HepG2 (cell line): ENCODE measurements at regions not wholly inside any gene's neighbourhood (a gene's known extent, or its start where the extent isn't known, plus 50 kb on each side); places are given as distances from the start of the nearest gene placed in this dataset.

Source experiments
- ATAC-seq: fragments of 200-7000 bp; cut with Tn5 transposase; 3 replicates; pipeline ENCODE4 v1.9.1; 2020; ENCODE audit warnings: mild to moderate bottlenecking, moderate library complexity
- BruUV-seq: library from RNA; stranded (reverse); fragments of 400-500 nt; replicated peaks from 2 replicates; lab custom pipeline; 2021; lab: Mats Ljungman, UMichigan
- CTCF ChIA-PET: fragments of 300-600 bp; formaldehyde crosslinking; extraction: SDS; loops from one replicate; lab custom pipeline; 2021; ENCODE audit warnings: low total read pairs, inconsistent platforms, low intra/inter-chr PET ratio; lab: Yijun Ruan, JAX
- POLR2A ChIA-PET: fragments of 350-600 bp; sonication (Branson Sonifier 250); formaldehyde crosslinking; loops from one replicate; lab custom pipeline; 2020; ENCODE audit warnings: antibody characterized with exemption, inconsistent platforms; lab: Yijun Ruan, JAX
- DNase-seq: peaks from one replicate; pipeline ENCODE4 v3.0.0-alpha.2; 2015; ENCODE audit warnings: low spot score
- FAIRE-seq: peaks from 3 replicates; lab custom pipeline; 2011; peaks lifted over from hg19 to GRCh38; lab: Jason Lieb, UNC
- H2AFZ ChIP-seq: one replicate; pipeline ENCODE4 v1.6.1; 2011; ENCODE audit warnings: low read length, inconsistent platforms
- H3K27ac ChIP-seq: fragments of 300-600 bp; 3 replicates; pipeline ENCODE4 v1.8.0; 2011; ENCODE audit warnings: mixed run types, mild to moderate bottlenecking, mixed read lengths, low read length, inconsistent platforms; ENCODE audit not compliant: insufficient read depth; ENCODE audit errors: extremely low read length
- H3K27me3 ChIP-seq, 2 experiments: fragments of 200-600 bp in 1 of 2; 2 replicates in 1 of 2; 3 replicates in 1 of 2; pipeline versions ENCODE4 v1.6.0 to v1.8.0; 2011; ENCODE audit warnings: low read length in 2 of 2, mild to moderate bottlenecking in 2 of 2, moderate library complexity in 2 of 2, inconsistent platforms in 1 of 2; ENCODE audit not compliant: insufficient read depth in 2 of 2, control insufficient read depth in 1 of 2
- H3K36me3 ChIP-seq, 2 experiments: fragments of 200-600 bp in 1 of 2; replicated peaks in 1 of 2; 2 replicates in 1 of 2; 3 replicates in 1 of 2; pipeline versions ENCODE4 v1.5.1 to v1.8.0; 2011; ENCODE audit warnings: low read length in 2 of 2, inconsistent platforms in 1 of 2; ENCODE audit not compliant: insufficient read depth in 2 of 2, control insufficient read depth in 1 of 2
- H3K4me1 ChIP-seq: 2 replicates; pipeline ENCODE4 v1.5.1; 2012; ENCODE audit warnings: low read length, inconsistent platforms; ENCODE audit not compliant: insufficient read depth
- H3K4me2 ChIP-seq: 2 replicates; pipeline ENCODE4 v1.6.0; 2011; ENCODE audit warnings: low read depth, low read length, inconsistent platforms
- H3K4me3 ChIP-seq, 3 experiments: fragments of 200-600 bp in 1 of 3; sonication (generic), shearing (Covaris generic) in 1 of 3; replicated peaks in 1 of 3; 2 replicates each; pipeline ENCODE4 v1.5.1; 2011 to 2016; ENCODE audit warnings: low read length in 3 of 3, inconsistent platforms in 2 of 3, low read depth in 2 of 3, mild to moderate bottlenecking in 2 of 3, control low read depth in 1 of 3, mixed read lengths in 1 of 3; ENCODE audit not compliant: insufficient read depth in 1 of 3
- H3K79me2 ChIP-seq: one replicate; pipeline ENCODE4 v1.6.1; 2011; ENCODE audit warnings: low read length, inconsistent platforms; ENCODE audit not compliant: insufficient read depth
- H3K9ac ChIP-seq: 2 replicates; pipeline ENCODE4 v1.6.0; 2011; ENCODE audit warnings: mild to moderate bottlenecking, low read depth, low read length, inconsistent platforms; ENCODE audit not compliant: insufficient read depth
- H3K9me3 ChIP-seq: 2 replicates; pipeline ENCODE4 v1.5.1; 2012; ENCODE audit warnings: mild to moderate bottlenecking, low read length
- H4K20me1 ChIP-seq: 2 replicates; pipeline ENCODE4 v1.6.0; 2011; ENCODE audit warnings: inconsistent platforms, mild to moderate bottlenecking, low read length, moderate library complexity; ENCODE audit not compliant: insufficient read depth
- ATAD3A ChIP-seq: sonication (generic); formaldehyde crosslinking; IDR thresholded peaks from 2 replicates; pipeline ENCODE4 v1.4.0; 2020; ENCODE audit warnings: missing genetic modification reagents
- FOXC1 ChIP-seq: sonication (generic); formaldehyde crosslinking; IDR thresholded peaks from 2 replicates; pipeline ENCODE4 v1.8.0; 2022; ENCODE audit warnings: mild to moderate bottlenecking, missing genetic modification reagents, borderline replicate concordance
- HOXA9 ChIP-seq: sonication (generic); formaldehyde crosslinking; IDR thresholded peaks from 2 replicates; pipeline ENCODE4 v1.8.1; 2022; ENCODE audit warnings: missing genetic modification reagents, mild to moderate bottlenecking, moderate library complexity, borderline replicate concordance
- MAF1 ChIP-seq: sonication (generic); formaldehyde crosslinking; IDR thresholded peaks from 2 replicates; pipeline ENCODE4 v1.5.0; 2020; ENCODE audit warnings: missing genetic modification reagents, borderline replicate concordance
- TCF12 ChIP-seq, 2 experiments: fragments of 450-650 bp in 1 of 2; sonication (generic) in 1 of 2; formaldehyde crosslinking in 1 of 2; IDR thresholded peaks; 2 replicates each; pipeline versions ENCODE4 v1.6.1 to v1.8.0; 2017 to 2022; ENCODE audit warnings: antibody characterized with exemption in 1 of 2, mild to moderate bottlenecking in 1 of 2, missing genetic modification reagents in 1 of 2, moderate library complexity in 1 of 2
- ZMYM4 ChIP-seq: sonication (generic); formaldehyde crosslinking; IDR thresholded peaks from 2 replicates; pipeline ENCODE4 v1.8.1; 2023; ENCODE audit warnings: mild to moderate bottlenecking, missing genetic modification reagents
- ZNF121 ChIP-seq: sonication (generic); formaldehyde crosslinking; IDR thresholded peaks from 2 replicates; pipeline ENCODE4 v1.5.0; 2020; ENCODE audit warnings: mild to moderate bottlenecking, missing genetic modification reagents
- ZNF431 ChIP-seq: sonication (generic); formaldehyde crosslinking; IDR thresholded peaks from 2 replicates; pipeline ENCODE4 v1.9.0; 2022; ENCODE audit warnings: missing genetic modification reagents, low read depth, mild to moderate bottlenecking, borderline replicate concordance
- ZNF512B ChIP-seq: sonication (generic); formaldehyde crosslinking; IDR thresholded peaks from 2 replicates; pipeline ENCODE4 v1.5.1; 2020; ENCODE audit warnings: missing genetic modification reagents, mild to moderate bottlenecking, borderline replicate concordance
- ZNF614 ChIP-seq: IDR thresholded peaks from 2 replicates; pipeline ENCODE4 v1.6.1; 2018; ENCODE audit warnings: missing biosample characterization, missing genetic modification reagents, inconsistent platforms, borderline replicate concordance
- ZNF788 ChIP-seq: sonication (generic); formaldehyde crosslinking; IDR thresholded peaks from 2 replicates; pipeline ENCODE4 v1.5.0; 2020; ENCODE audit warnings: mild to moderate bottlenecking, missing genetic modification reagents, borderline replicate concordance
- ZNF790 ChIP-seq: sonication (generic); formaldehyde crosslinking; IDR thresholded peaks from 2 replicates; pipeline ENCODE4 v1.8.0; 2022; ENCODE audit warnings: missing genetic modification reagents, mild to moderate bottlenecking, borderline replicate concordance
- ZSCAN22 ChIP-seq: sonication (generic); formaldehyde crosslinking; IDR thresholded peaks from 2 replicates; pipeline ENCODE4 v1.4.0; 2020; ENCODE audit warnings: mild to moderate bottlenecking, missing genetic modification reagents
- WGBS: methylation state at CpG from one replicate; pipeline ENCODE4 v1.1.6; 2017; ENCODE audit warnings: low lambda C conversion rate; 5-methylcytosine and 5-hydroxymethylcytosine counted together
- in situ Hi-C: cut with HindIII; loops from 2 replicates; pipeline ENCODE4 v1.10.0; 2017; ENCODE audit warnings: low pct_unique_long_range_greater_than_20kb; ENCODE audit not compliant: extremely low pct_ligation_motif_present
- intact Hi-C: fragments of 100-400 bp; cut with micrococcal nuclease; formaldehyde crosslinking; loops from one replicate; pipeline ENCODE4 v1.10.0; 2022; ENCODE audit not compliant: unreplicated experiment
- TF ChIP-seq, protein P1 (sequence below): sonication (generic); formaldehyde crosslinking; IDR thresholded peaks from 2 replicates; pipeline ENCODE4 v1.9.0; 2021; ENCODE audit warnings: missing genetic modification reagents, mild to moderate bottlenecking, borderline replicate concordance

GRCh38 chr10:9999627-10000026, 1018.0 kb upstream of the CELF2 start:
- H3K4me3 ChIP-seq, result no peak overlapping the region
- no peak overlapping the region for H3K27ac ChIP-seq
- WGBS, result 0% methylated on average over 5 of the region's 5 CpGs
- peaks cover 96% of the 10 kb centered on the region for H3K9me3 ChIP-seq
- ChIA-PET CTCF (no interaction called here), POLR2A (no interaction called here)
- no peaks in the 10 kb centered on the region for H3K36me3 ChIP-seq
- intact Hi-C loops (no loop called here), in situ Hi-C loops (no loop called here)
- BruUV-seq, result no TSS peak
- no peak overlapping the region for H2AFZ ChIP-seq
- no peak for ATAC-seq
- H3K4me1 ChIP-seq, result no peaks in the 10 kb centered on the region
- H4K20me1 ChIP-seq, result no peaks in the 10 kb centered on the region
- no peak for FAIRE-seq
- no peaks in the 10 kb centered on the region for H3K27me3 ChIP-seq
- no peak overlapping the region for H3K4me2 ChIP-seq
- no peaks in the 10 kb centered on the region for H3K79me2 ChIP-seq
- H3K9ac ChIP-seq, result no peak overlapping the region
- DNase-seq, result no peak
- no peak for TF ChIP-seq FOXC1
- no peak for TF ChIP-seq ATAD3A (CRISPR knock-in tag)
- TF ChIP-seq ZNF512B (CRISPR knock-in tag), result no peak
- TF ChIP-seq HOXA9 (CRISPR knock-in tag), result no peak
- TF ChIP-seq ZSCAN22 (CRISPR knock-in tag), result no peak
- TF ChIP-seq ZMYM4, result no peak
- no peak for TF ChIP-seq ZNF121 (CRISPR knock-in tag)
- TF ChIP-seq ZNF788 (CRISPR knock-in tag), result no peak
- TF ChIP-seq ZNF431 (CRISPR knock-in tag), result no peak
- TF ChIP-seq ZNF614, result no peak
- TF ChIP-seq TCF12 (IDR thresholded peaks at IDR 0.05), result no peak
- no peak for TF ChIP-seq TCF12 (CRISPR knock-in tag; IDR thresholded peaks at IDR 0.05)
- TF ChIP-seq, protein P1, sequence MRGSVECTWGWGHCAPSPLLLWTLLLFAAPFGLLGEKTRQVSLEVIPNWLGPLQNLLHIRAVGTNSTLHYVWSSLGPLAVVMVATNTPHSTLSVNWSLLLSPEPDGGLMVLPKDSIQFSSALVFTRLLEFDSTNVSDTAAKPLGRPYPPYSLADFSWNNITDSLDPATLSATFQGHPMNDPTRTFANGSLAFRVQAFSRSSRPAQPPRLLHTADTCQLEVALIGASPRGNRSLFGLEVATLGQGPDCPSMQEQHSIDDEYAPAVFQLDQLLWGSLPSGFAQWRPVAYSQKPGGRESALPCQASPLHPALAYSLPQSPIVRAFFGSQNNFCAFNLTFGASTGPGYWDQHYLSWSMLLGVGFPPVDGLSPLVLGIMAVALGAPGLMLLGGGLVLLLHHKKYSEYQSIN (CRISPR knock-in tag), result no peak
- no peak for TF ChIP-seq MAF1 (CRISPR knock-in tag)
- no peak for TF ChIP-seq ZNF790 (CRISPR knock-in tag)
